Mesenchymal stem cell (in vitro differentiated cells and primary cell): ENCODE measurements at regions not wholly inside any gene's neighbourhood (a gene's known extent, or its start where the extent isn't known, plus 50 kb on each side); places are given as distances from the start of the nearest gene placed in this dataset.
"Not testable (repeated sequence)": the region's sequence is repeated elsewhere in the genome, so short reads cannot be mapped to it uniquely, and the experiment has no call there.

Source experiments
- DNase-seq: peaks from one replicate; pipeline ENCODE4 v3.0.0-alpha.2; 2013
- H2AFZ ChIP-seq: one replicate; pipeline ENCODE4 v1.6.1; 2013; ENCODE audit warnings: low read depth, mild to moderate bottlenecking, control low read depth, inconsistent platforms, low read length, moderate library complexity
- H2AK5ac ChIP-seq: 2 replicates; pipeline ENCODE4 v1.6.1; 2013; ENCODE audit warnings: low read length, moderate library complexity, mild to moderate bottlenecking, inconsistent platforms; ENCODE audit not compliant: severe bottlenecking
- H2BK120ac ChIP-seq: one replicate; pipeline ENCODE4 v1.6.1; 2013; ENCODE audit warnings: low read depth, mild to moderate bottlenecking, inconsistent platforms, low read length, moderate library complexity
- H2BK12ac ChIP-seq, 2 experiments: one replicate each; pipeline ENCODE4 v1.6.1; 2013; ENCODE audit warnings: inconsistent platforms in 2 of 2, low read length in 2 of 2, mild to moderate bottlenecking in 2 of 2, moderate library complexity in 2 of 2, control low read depth in 1 of 2
- H2BK15ac ChIP-seq: one replicate; pipeline ENCODE4 v1.6.1; 2013; ENCODE audit warnings: mild to moderate bottlenecking, low read depth, inconsistent platforms; ENCODE audit not compliant: poor library complexity, severe bottlenecking
- H2BK5ac ChIP-seq: 2 replicates; pipeline ENCODE4 v1.6.1; 2013; ENCODE audit warnings: low read depth, mild to moderate bottlenecking, low read length, control low read depth, inconsistent platforms; ENCODE audit not compliant: poor library complexity, severe bottlenecking
- H3K14ac ChIP-seq, 2 experiments: one replicate each; pipeline ENCODE4 v1.6.1; 2013; ENCODE audit warnings: inconsistent platforms in 2 of 2, low read length in 2 of 2, control low read depth in 1 of 2, mild to moderate bottlenecking in 1 of 2, moderate library complexity in 1 of 2
- H3K18ac ChIP-seq, 2 experiments: one replicate each; pipeline ENCODE4 v1.6.1; 2013; ENCODE audit warnings: inconsistent platforms in 2 of 2, low read length in 2 of 2, control low read depth in 1 of 2, low read depth in 1 of 2, mild to moderate bottlenecking in 1 of 2
- H3K23ac ChIP-seq, 2 experiments: one replicate each; pipeline ENCODE4 v1.6.1; 2013; ENCODE audit warnings: inconsistent platforms in 2 of 2, low read length in 2 of 2, mild to moderate bottlenecking in 2 of 2, moderate library complexity in 2 of 2, control low read depth in 1 of 2
- H3K27ac ChIP-seq: 2 replicates; pipeline ENCODE4 v1.5.1; 2013; ENCODE audit warnings: mild to moderate bottlenecking, moderate library complexity, low read length, control low read depth, inconsistent platforms; ENCODE audit not compliant: poor library complexity, severe bottlenecking
- H3K27me3 ChIP-seq, 2 experiments: 2 replicates each; pipeline versions ENCODE4 v1.6.1 to v1.7.0; 2013; ENCODE audit warnings: low read length in 2 of 2, mild to moderate bottlenecking in 2 of 2, moderate library complexity in 2 of 2, control low read depth in 1 of 2, inconsistent platforms in 1 of 2; ENCODE audit not compliant: control insufficient read depth in 1 of 2, insufficient read depth in 1 of 2
- H3K36me3 ChIP-seq, 2 experiments: 2 replicates each; pipeline versions ENCODE4 v1.6.1 to v1.7.0; 2013; ENCODE audit warnings: low read length in 2 of 2, control low read depth in 1 of 2, inconsistent platforms in 1 of 2, low read depth in 1 of 2, mild to moderate bottlenecking in 1 of 2; ENCODE audit not compliant: insufficient read depth in 2 of 2, control insufficient read depth in 1 of 2
- H3K4ac ChIP-seq, 2 experiments: one replicate each; pipeline ENCODE4 v1.6.1; 2013; ENCODE audit warnings: inconsistent platforms in 2 of 2, low read length in 2 of 2, mild to moderate bottlenecking in 2 of 2, moderate library complexity in 2 of 2, control low read depth in 1 of 2, low read depth in 1 of 2
- H3K4me1 ChIP-seq: 2 replicates; pipeline ENCODE4 v1.6.1; 2013; ENCODE audit warnings: low read depth, low read length, control low read depth; ENCODE audit not compliant: control insufficient read depth, insufficient read depth
- H3K4me2 ChIP-seq: 2 replicates; pipeline ENCODE4 v1.6.1; 2013; ENCODE audit warnings: low read length, mild to moderate bottlenecking, inconsistent platforms; ENCODE audit not compliant: poor library complexity, severe bottlenecking
- H3K4me3 ChIP-seq, 2 experiments: 2 replicates each; pipeline versions ENCODE4 v1.5.1 to v1.7.0; 2013; ENCODE audit warnings: low read length in 2 of 2, mild to moderate bottlenecking in 2 of 2, control low read depth in 1 of 2, low read depth in 1 of 2; ENCODE audit not compliant: insufficient read depth in 1 of 2
- H3K79me1 ChIP-seq: replicated peaks from 2 replicates; pipeline ENCODE4 v1.6.1; 2013; ENCODE audit warnings: mild to moderate bottlenecking, control low read depth, low read length, inconsistent platforms; ENCODE audit not compliant: poor library complexity, severe bottlenecking
- H3K9ac ChIP-seq: 2 replicates; pipeline ENCODE4 v1.7.0; 2013; ENCODE audit warnings: mild to moderate bottlenecking, low read length, moderate library complexity
- H3K9me3 ChIP-seq: 2 replicates; pipeline ENCODE4 v1.7.0; 2013; ENCODE audit warnings: mild to moderate bottlenecking, low read length; ENCODE audit not compliant: control insufficient read depth
- H4K8ac ChIP-seq: one replicate; pipeline ENCODE4 v1.6.1; 2013; ENCODE audit warnings: inconsistent platforms, mild to moderate bottlenecking, low read length, moderate library complexity
- H4K91ac ChIP-seq: one replicate; pipeline ENCODE4 v1.6.1; 2013; ENCODE audit warnings: mild to moderate bottlenecking, low read length, inconsistent platforms
- WGBS: methylation state at CpG from one replicate; pipeline ENCODE4 v1.1.7; 2013; ENCODE audit warnings: mixed read lengths; 5-methylcytosine and 5-hydroxymethylcytosine counted together

GRCh38 chr9:2391509-2392132 lies 230.0 kb upstream of the VLDLR start:
- not testable (repeated sequence) for H3K9ac ChIP-seq, H3K4me2 ChIP-seq, H3K36me3 ChIP-seq, H3K4ac ChIP-seq, H3K27me3 ChIP-seq, H2BK15ac ChIP-seq, H2BK12ac ChIP-seq, H3K14ac ChIP-seq, H3K4me3 ChIP-seq, H2AFZ ChIP-seq, H3K79me1 ChIP-seq, H3K4me1 ChIP-seq, H3K18ac ChIP-seq, H2BK5ac ChIP-seq, H4K8ac ChIP-seq, H2AK5ac ChIP-seq, H2BK120ac ChIP-seq, H3K23ac ChIP-seq, DNase-seq, H3K27ac ChIP-seq, H4K91ac ChIP-seq, H3K9me3 ChIP-seq

- H4K8ac ChIP-seq, H3K4me1 ChIP-seq, H3K4me3 ChIP-seq, H3K79me1 ChIP-seq, H3K4me2 ChIP-seq, H3K14ac ChIP-seq, H2AK5ac ChIP-seq, H3K36me3 ChIP-seq, H3K27me3 ChIP-seq, H2AFZ ChIP-seq, H3K9ac ChIP-seq, H2BK12ac ChIP-seq, H3K9me3 ChIP-seq, H2BK5ac ChIP-seq, H3K23ac ChIP-seq, H3K4ac ChIP-seq, H2BK15ac ChIP-seq, H2BK120ac ChIP-seq, H3K27ac ChIP-seq, H3K18ac ChIP-seq, H4K91ac ChIP-seq, DNase-seq: not testable (repeated sequence)
Measured at GRCh38 chr9:2394087-2394741, 227.4 kb upstream of the VLDLR start.

GRCh38 chr9:2395814-2396612 lies 225.6 kb upstream of the VLDLR start:
- Histone ChIP-seq H3K9me3 (no peaks in the 10 kb centered on the region), H3K14ac (peak overlapping the region in 1 of 2 experiments; percentile 12), H2AFZ (no peak overlapping the region), H3K4me2 (no peak overlapping the region), H3K9ac (no peak overlapping the region), H3K4ac (no peak overlapping the region), H3K18ac (no peak overlapping the region), H3K79me1 (no peaks in the 10 kb centered on the region), H3K27ac (no peak overlapping the region), H3K23ac (no peak overlapping the region), H3K27me3 (peaks cover 0 to 3% of the 10 kb centered on the region in 2 experiments), H2BK12ac (no peak overlapping the region), H3K4me3 (no peak overlapping the region), H3K36me3 (no peaks in the 10 kb centered on the region), H2BK5ac (no peak overlapping the region), H2BK15ac (no peak overlapping the region), H2AK5ac (no peak overlapping the region), H4K8ac (no peak overlapping the region), H4K91ac (no peak overlapping the region), H2BK120ac (no peak overlapping the region), H3K4me1 (no peaks in the 10 kb centered on the region)
- no peak for DNase-seq
- 50% methylated on average over 1 of the region's 2 CpGs for WGBS

GRCh38 chr9:2396622-2397285 lies 224.8 kb upstream of the VLDLR start:
- Histone ChIP-seq H3K36me3 (no peaks in the 10 kb centered on the region), H3K27me3 (peaks cover 0 to 3% of the 10 kb centered on the region in 2 experiments), H3K4ac (no peak overlapping the region), H3K27ac (no peak overlapping the region), H2BK12ac (no peak overlapping the region), H3K18ac (no peak overlapping the region), H3K14ac (peak overlapping the region in 1 of 2 experiments; percentile 12), H3K4me2 (no peak overlapping the region), H3K9ac (no peak overlapping the region), H4K91ac (no peak overlapping the region), H3K9me3 (no peaks in the 10 kb centered on the region), H3K23ac (no peak overlapping the region), H3K79me1 (no peaks in the 10 kb centered on the region), H3K4me1 (no peaks in the 10 kb centered on the region), H2BK5ac (no peak overlapping the region), H4K8ac (no peak overlapping the region), H2AK5ac (no peak overlapping the region), H2AFZ (no peak overlapping the region), H2BK15ac (no peak overlapping the region), H3K4me3 (no peak overlapping the region), H2BK120ac (no peak overlapping the region)
- 43% methylated on average over 1 of the region's 1 CpG for WGBS
- no peak for DNase-seq
